Astrocyte of the cerebellum (primary cell): ENCODE measurements at regions not wholly inside any gene's neighbourhood (a gene's known extent, or its start where the extent isn't known, plus 50 kb on each side); places are given as distances from the start of the nearest gene placed in this dataset.

Experiments used
- DNase-seq: peaks from one replicate; pipeline ENCODE4 v3.0.0-alpha.2; 2011; ENCODE audit warnings: low read depth
- H3K4me3 ChIP-seq: 2 replicates; pipeline ENCODE4 v1.5.1; 2011; ENCODE audit warnings: mild to moderate bottlenecking, low read depth, low read length, moderate library complexity
- CTCF ChIP-seq: IDR thresholded peaks from 2 replicates; pipeline ENCODE4 v1.5.1; 2012; ENCODE audit warnings: low read length, low read depth, moderate library complexity, mild to moderate bottlenecking; ENCODE audit errors: missing control alignments
- in situ Hi-C: cut with HindIII; loops from 2 replicates; pipeline ENCODE4 v1.10.0; 2017; ENCODE audit warnings: low sequenced_read_pairs

- H3K4me3 ChIP-seq: no peak overlapping the region
- DNase-seq: peak; percentile 84
- no peak for TF ChIP-seq CTCF
- in situ Hi-C loops: no loop called here
These were observed 109.0 kb upstream of the IPO9 start for GRCh38 chr1:201719812-201720521.

GRCh38 chr1:201720522-201720844, 108.5 kb upstream of the IPO9 start:
- no peak overlapping the region for H3K4me3 ChIP-seq
- DNase-seq: no peak
- in situ Hi-C loops: no loop called here
- TF ChIP-seq CTCF: no peak

GRCh38 chr1:201721082-201722049, 107.6 kb upstream of the IPO9 start:
- in situ Hi-C loops: no loop called here
- H3K4me3 ChIP-seq: no peak overlapping the region
- no peak for TF ChIP-seq CTCF
- DNase-seq: no peak

- H3K4me3 ChIP-seq: no peak overlapping the region
- DNase-seq: no peak
- in situ Hi-C loops: no loop called here
- no peak for TF ChIP-seq CTCF
These were observed 104.8 kb upstream of the IPO9 start for GRCh38 chr1:201724039-201724765.

- no peak for DNase-seq
These were observed 104.2 kb upstream of the IPO9 start for GRCh38 chr1:201724766-201725118.

More at GRCh38 chr1:201724766-201725118, 104.2 kb upstream of the IPO9 start:
- in situ Hi-C loops: no loop called here
- no peak for TF ChIP-seq CTCF
- H3K4me3 ChIP-seq: no peak overlapping the region
